Keratinocyte (primary cell): ENCODE measurements at regions not wholly inside any gene's neighbourhood (a gene's known extent, or its start where the extent isn't known, plus 50 kb on each side); places are given as distances from the start of the nearest gene placed in this dataset.

Experiments
- DNase-seq: peaks from one replicate; pipeline ENCODE4 v3.0.0-alpha.2; 2011; ENCODE audit warnings: low read depth, missing footprints, low spot score
- FAIRE-seq: peaks from 2 replicates; lab custom pipeline; 2011; peaks lifted over from hg19 to GRCh38; lab: Jason Lieb, UNC
- H2AFZ ChIP-seq: 2 replicates; pipeline ENCODE4 v1.6.0; 2012; ENCODE audit warnings: low read length, control low read depth, inconsistent platforms; ENCODE audit not compliant: control insufficient read depth
- H3K27ac ChIP-seq: 2 replicates; pipeline ENCODE4 v1.5.1; 2011; ENCODE audit warnings: low read length; ENCODE audit not compliant: control insufficient read depth, insufficient read depth
- H3K27me3 ChIP-seq: 3 replicates; pipeline ENCODE4 v1.6.0; 2011; ENCODE audit warnings: low read length; ENCODE audit not compliant: control insufficient read depth, insufficient read depth; ENCODE audit errors: extremely low read depth
- H3K36me3 ChIP-seq, 2 experiments: 2 replicates in 1 of 2; 3 replicates in 1 of 2; pipeline ENCODE4 v1.5.1; 2011; ENCODE audit warnings: low read length in 2 of 2, mild to moderate bottlenecking in 1 of 2; ENCODE audit not compliant: control insufficient read depth in 2 of 2, insufficient read depth in 2 of 2; ENCODE audit errors: extremely low read depth in 1 of 2
- H3K4me1 ChIP-seq: 3 replicates; pipeline ENCODE4 v1.5.1; 2011; ENCODE audit warnings: low read length; ENCODE audit not compliant: control insufficient read depth, insufficient read depth; ENCODE audit errors: extremely low read depth
- H3K4me2 ChIP-seq: 3 replicates; pipeline ENCODE4 v1.6.0; 2011; ENCODE audit warnings: low read depth, low read length; ENCODE audit not compliant: control insufficient read depth, insufficient read depth; ENCODE audit errors: extremely low read depth
- H3K4me3 ChIP-seq, 3 experiments: fragments of 200-600 bp in 1 of 3; sonication (generic) in 1 of 3; 2 replicates in 2 of 3; 3 replicates in 1 of 3; pipeline ENCODE4 v1.5.1; 2011 to 2016; ENCODE audit warnings: low read length in 3 of 3, mild to moderate bottlenecking in 3 of 3, control low read depth in 2 of 3, inconsistent platforms in 1 of 3, low read depth in 1 of 3, mixed read lengths in 1 of 3, mixed run types in 1 of 3, moderate library complexity in 1 of 3; ENCODE audit not compliant: control insufficient read depth in 2 of 3, insufficient read depth in 2 of 3; ENCODE audit errors: extremely low read depth in 1 of 3
- H3K79me2 ChIP-seq: 2 replicates; pipeline ENCODE4 v1.6.0; 2012; ENCODE audit warnings: low read length; ENCODE audit not compliant: control insufficient read depth, insufficient read depth
- H3K9ac ChIP-seq: 3 replicates; pipeline ENCODE4 v1.6.0; 2011; ENCODE audit warnings: low read length; ENCODE audit not compliant: control insufficient read depth, insufficient read depth; ENCODE audit errors: extremely low read depth
- H3K9me1 ChIP-seq: 3 replicates; pipeline ENCODE4 v1.6.0; 2011; ENCODE audit warnings: low read length; ENCODE audit not compliant: control insufficient read depth, insufficient read depth; ENCODE audit errors: extremely low read depth
- H3K9me3 ChIP-seq: 2 replicates; pipeline ENCODE4 v1.5.1; 2012; ENCODE audit warnings: low read depth, low read length; ENCODE audit not compliant: control insufficient read depth
- H4K20me1 ChIP-seq: 3 replicates; pipeline ENCODE4 v1.6.0; 2011; ENCODE audit warnings: low read length; ENCODE audit not compliant: control insufficient read depth, insufficient read depth; ENCODE audit errors: extremely low read depth
- EZH2 ChIP-seq: IDR thresholded peaks from one replicate; pipeline ENCODE4 v1.6.1; 2012; ENCODE audit warnings: inconsistent platforms, mild to moderate bottlenecking, low read length, moderate library complexity
- dilution Hi-C: fragments of 300-500 bp; cut with MboI; formaldehyde crosslinking; loops from one replicate; pipeline ENCODE4 v1.7.0; 2020; ENCODE audit warnings: low sequenced_read_pairs; ENCODE audit not compliant: extremely low pct_ligation_motif_present
- TF ChIP-seq, protein P1 (sequence below), 3 experiments: IDR thresholded peaks in 1 of 3; conservative IDR thresholded peaks in 1 of 3; optimal IDR thresholded peaks in 1 of 3; 2 replicates in 2 of 3; 3 replicates in 1 of 3; pipeline versions ENCODE3 to v1.5.1; 2011; ENCODE audit warnings: low read length in 3 of 3, mild to moderate bottlenecking in 3 of 3, moderate library complexity in 2 of 3, control low read depth in 1 of 3, inconsistent platforms in 1 of 3; ENCODE audit not compliant: insufficient read depth in 2 of 3; ENCODE audit errors: extremely low read depth in 1 of 3

DNA sequence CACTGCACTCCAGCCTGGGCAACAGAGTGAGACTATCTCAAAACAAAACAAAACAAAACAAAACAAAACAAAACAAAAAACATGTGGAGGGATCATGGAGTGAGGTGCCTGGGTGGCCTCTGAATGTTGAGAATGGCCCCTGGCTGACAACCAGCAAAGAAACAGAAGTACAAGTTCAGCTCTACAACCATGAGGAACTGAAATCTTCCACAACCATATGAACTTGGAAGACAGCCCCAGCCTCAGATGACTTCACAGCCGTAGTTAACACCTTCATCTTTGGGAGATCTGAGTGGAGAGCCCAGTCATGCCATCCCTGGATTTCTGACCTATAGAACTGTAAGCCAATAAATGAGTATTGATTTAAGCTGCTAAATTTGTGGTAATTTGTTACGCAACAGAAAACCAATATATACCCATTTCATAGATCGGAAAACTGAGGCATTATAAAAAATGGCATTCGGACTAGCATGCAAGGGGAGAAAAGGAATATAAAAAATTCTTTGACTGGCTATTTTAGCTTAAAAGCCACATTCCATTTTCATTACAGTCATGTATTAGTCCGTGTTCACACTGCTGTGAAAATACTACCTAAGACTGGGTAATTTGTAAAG is 138.7 kb upstream of the RAPGEF2 start:
- H3K4me2 ChIP-seq = no peak overlapping the region
- no peak for FAIRE-seq

GRCh38 chr4:158964728-158965124 is 138.2 kb upstream of the RAPGEF2 start:
- Histone ChIP-seq H3K27me3 (no peaks in the 10 kb centered on the region), H3K4me3 (no peak overlapping the region), H3K27ac (no peak overlapping the region), H3K9me1 (no peaks in the 10 kb centered on the region), H2AFZ (no peak overlapping the region), H3K9ac (no peak overlapping the region), H3K9me3 (no peaks in the 10 kb centered on the region), H3K79me2 (no peaks in the 10 kb centered on the region), H3K4me2 (no peak overlapping the region), H3K4me1 (no peaks in the 10 kb centered on the region), H3K36me3 (no peaks in the 10 kb centered on the region), H4K20me1 (no peaks in the 10 kb centered on the region)
- FAIRE-seq (no peak), DNase-seq (no peak)
- dilution Hi-C loops = no loop called here
- TF ChIP-seq, protein P1, sequence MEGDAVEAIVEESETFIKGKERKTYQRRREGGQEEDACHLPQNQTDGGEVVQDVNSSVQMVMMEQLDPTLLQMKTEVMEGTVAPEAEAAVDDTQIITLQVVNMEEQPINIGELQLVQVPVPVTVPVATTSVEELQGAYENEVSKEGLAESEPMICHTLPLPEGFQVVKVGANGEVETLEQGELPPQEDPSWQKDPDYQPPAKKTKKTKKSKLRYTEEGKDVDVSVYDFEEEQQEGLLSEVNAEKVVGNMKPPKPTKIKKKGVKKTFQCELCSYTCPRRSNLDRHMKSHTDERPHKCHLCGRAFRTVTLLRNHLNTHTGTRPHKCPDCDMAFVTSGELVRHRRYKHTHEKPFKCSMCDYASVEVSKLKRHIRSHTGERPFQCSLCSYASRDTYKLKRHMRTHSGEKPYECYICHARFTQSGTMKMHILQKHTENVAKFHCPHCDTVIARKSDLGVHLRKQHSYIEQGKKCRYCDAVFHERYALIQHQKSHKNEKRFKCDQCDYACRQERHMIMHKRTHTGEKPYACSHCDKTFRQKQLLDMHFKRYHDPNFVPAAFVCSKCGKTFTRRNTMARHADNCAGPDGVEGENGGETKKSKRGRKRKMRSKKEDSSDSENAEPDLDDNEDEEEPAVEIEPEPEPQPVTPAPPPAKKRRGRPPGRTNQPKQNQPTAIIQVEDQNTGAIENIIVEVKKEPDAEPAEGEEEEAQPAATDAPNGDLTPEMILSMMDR (optimal IDR thresholded peaks at IDR 0.05 in 1 of 3, IDR thresholded peaks at IDR 0.05 in 1 of 3, conservative IDR thresholded peaks at IDR 0.05 in 1 of 3; ENCODE audit: extremely low read depth in 1 of 3, insufficient read depth in 2 of 3, low read length in 3 of 3) = no peak
- TF ChIP-seq EZH2 = no peak

More for the DNA sequence above, 138.7 kb upstream of the RAPGEF2 start:
- no peaks in the 10 kb centered on the region for H3K36me3 ChIP-seq
- no peak for TF ChIP-seq EZH2
- TF ChIP-seq, protein P1 (optimal IDR thresholded peaks at IDR 0.05 in 1 of 3, IDR thresholded peaks at IDR 0.05 in 1 of 3, conservative IDR thresholded peaks at IDR 0.05 in 1 of 3; ENCODE audit: extremely low read depth in 1 of 3, insufficient read depth in 2 of 3, low read length in 3 of 3) = no peak
- H3K9me1 ChIP-seq = no peaks in the 10 kb centered on the region
- DNase-seq = no peak
- no peaks in the 10 kb centered on the region for H3K4me1 ChIP-seq
- H3K9me3 ChIP-seq = no peaks in the 10 kb centered on the region
- no peaks in the 10 kb centered on the region for H4K20me1 ChIP-seq
- dilution Hi-C loops = no loop called here
- H3K79me2 ChIP-seq = no peaks in the 10 kb centered on the region
- no peak overlapping the region for H3K27ac ChIP-seq
- H3K27me3 ChIP-seq = no peaks in the 10 kb centered on the region
- H3K9ac ChIP-seq = no peak overlapping the region
- no peak overlapping the region for H3K4me3 ChIP-seq
- H2AFZ ChIP-seq = no peak overlapping the region
